CD14-positive monocyte (primary cell): ENCODE measurements at regions not wholly inside any gene's neighbourhood (a gene's known extent, or its start where the extent isn't known, plus 50 kb on each side); places are given as distances from the start of the nearest gene placed in this dataset.

Source experiments
- DNase-seq, 3 donors: peaks; one replicate each; pipeline ENCODE4 v3.0.0-alpha.2; 2011 to 2022
- H2AFZ ChIP-seq: 2 replicates; pipeline ENCODE4 v1.6.0; 2012; ENCODE audit warnings: mild to moderate bottlenecking, low read depth, low read length, inconsistent platforms; ENCODE audit not compliant: insufficient read depth, poor library complexity, severe bottlenecking
- H3K27ac ChIP-seq, 2 donors: 1 replicate in 1 of 2; 2 replicates in 1 of 2; pipeline ENCODE4 v1.5.1; 2012 to 2013; ENCODE audit warnings: low read length in 2 of 2, control low read depth in 1 of 2, inconsistent platforms in 1 of 2, low read depth in 1 of 2, mild to moderate bottlenecking in 1 of 2
- H3K27me3 ChIP-seq, 2 donors: one replicate each; pipeline versions ENCODE4 v1.6.0 to v1.6.1; 2011 to 2013; ENCODE audit warnings: low read length in 2 of 2; ENCODE audit not compliant: control insufficient read depth in 2 of 2, insufficient read depth in 2 of 2
- H3K36me3 ChIP-seq, 2 donors: replicated peaks in 1 of 2; 1 replicate in 1 of 2; 2 replicates in 1 of 2; pipeline versions ENCODE4 v1.5.1 to v1.6.1; 2012 to 2013; ENCODE audit warnings: low read length in 2 of 2, control low read depth in 1 of 2, inconsistent platforms in 1 of 2, mild to moderate bottlenecking in 1 of 2; ENCODE audit not compliant: insufficient read depth in 2 of 2, control insufficient read depth in 1 of 2
- H3K4me1 ChIP-seq, 2 donors: 1 replicate in 1 of 2; 2 replicates in 1 of 2; pipeline versions ENCODE4 v1.5.1 to v1.6.1; 2012 to 2013; ENCODE audit warnings: low read length in 2 of 2, control low read depth in 1 of 2, inconsistent platforms in 1 of 2, mild to moderate bottlenecking in 1 of 2, moderate library complexity in 1 of 2; ENCODE audit not compliant: insufficient read depth in 2 of 2, control insufficient read depth in 1 of 2
- H3K4me2 ChIP-seq: replicated peaks from 2 replicates; pipeline ENCODE3; 2012; ENCODE audit warnings: low read length, moderate library complexity, mild to moderate bottlenecking; ENCODE audit not compliant: poor library complexity, severe bottlenecking; ENCODE audit errors: extremely low read depth
- H3K4me3 ChIP-seq, 3 experiments: fragments of 200-600 bp in 1 of 3; sonication (generic) in 1 of 3; replicated peaks in 1 of 3; 1 replicate in 2 of 3; 2 replicates in 1 of 3; pipeline ENCODE4 v1.5.1; 2011 to 2013; ENCODE audit warnings: low read length in 3 of 3, mild to moderate bottlenecking in 3 of 3, control low read depth in 2 of 3, low read depth in 2 of 3, inconsistent platforms in 1 of 3, moderate library complexity in 1 of 3
- H3K79me2 ChIP-seq: 2 replicates; pipeline ENCODE4 v1.6.0; 2012; ENCODE audit warnings: mild to moderate bottlenecking, control low read depth, inconsistent platforms, low read length, moderate library complexity; ENCODE audit not compliant: insufficient read depth
- H3K9ac ChIP-seq: 2 replicates; pipeline ENCODE4 v1.6.0; 2017; ENCODE audit warnings: low read length, mild to moderate bottlenecking; ENCODE audit not compliant: insufficient read depth, poor library complexity, severe bottlenecking
- H3K9me3 ChIP-seq, 2 donors: replicated peaks in 1 of 2; 1 replicate in 1 of 2; 2 replicates in 1 of 2; pipeline versions ENCODE4 v1.5.1 to v1.6.1; 2012 to 2013; ENCODE audit warnings: low read length in 2 of 2, control low read depth in 1 of 2; ENCODE audit not compliant: control insufficient read depth in 1 of 2, insufficient read depth in 1 of 2
- H4K20me1 ChIP-seq: 2 replicates; pipeline ENCODE4 v1.6.0; 2012; ENCODE audit warnings: mild to moderate bottlenecking, low read length, control low read depth, moderate library complexity; ENCODE audit not compliant: insufficient read depth
- H3K27ac Mint-ChIP-seq, 7 donors: one replicate each; pipeline ENCODE4 v1.8.0; 2020; ENCODE audit warnings: mild to moderate bottlenecking in 7 of 7, mixed read lengths in 7 of 7, moderate library complexity in 6 of 7, inconsistent platforms in 2 of 7
- H3K27me3 Mint-ChIP-seq, 3 donors: one replicate each; pipeline ENCODE4 v1.8.0; 2021 to 2022; ENCODE audit warnings: low read depth in 3 of 3, mild to moderate bottlenecking in 3 of 3, mixed read lengths in 3 of 3, moderate library complexity in 3 of 3, inconsistent platforms in 1 of 3
- H3K36me3 Mint-ChIP-seq, 2 donors: one replicate each; pipeline ENCODE4 v1.8.0; 2020; ENCODE audit warnings: mixed read lengths in 2 of 2, inconsistent platforms in 1 of 2, mild to moderate bottlenecking in 1 of 2
- H3K4me1 Mint-ChIP-seq: one replicate; pipeline ENCODE4 v1.8.0; 2020; ENCODE audit warnings: mild to moderate bottlenecking, mixed read lengths
- H3K4me3 Mint-ChIP-seq, 2 donors: one replicate each; pipeline ENCODE4 v1.8.0; 2020; ENCODE audit warnings: mild to moderate bottlenecking in 2 of 2, mixed read lengths in 2 of 2, moderate library complexity in 1 of 2
- H3K9me3 Mint-ChIP-seq, 7 donors: one replicate each; pipeline ENCODE4 v1.8.0; 2020 to 2022; ENCODE audit warnings: mixed read lengths in 7 of 7, mild to moderate bottlenecking in 6 of 7, moderate library complexity in 6 of 7, inconsistent platforms in 2 of 7
- CTCF ChIP-seq: fragments of 200-600 bp; IDR thresholded peaks from one replicate; pipeline ENCODE4 v1.8.0; 2022; ENCODE audit warnings: antibody characterized with exemption, mild to moderate bottlenecking
- WGBS: methylation state at CpG from one replicate; pipeline ENCODE4 v1.1.5; 2013; ENCODE audit warnings: missing lambda C conversion rate; ENCODE audit not compliant: insufficient coverage; 5-methylcytosine and 5-hydroxymethylcytosine counted together
- intact Hi-C, 2 donors: fragments of 100-400 bp; cut with micrococcal nuclease; formaldehyde crosslinking; loops; one replicate each; pipeline versions ENCODE4 v1.15.0 to v1.15.1; 2023

DNA sequence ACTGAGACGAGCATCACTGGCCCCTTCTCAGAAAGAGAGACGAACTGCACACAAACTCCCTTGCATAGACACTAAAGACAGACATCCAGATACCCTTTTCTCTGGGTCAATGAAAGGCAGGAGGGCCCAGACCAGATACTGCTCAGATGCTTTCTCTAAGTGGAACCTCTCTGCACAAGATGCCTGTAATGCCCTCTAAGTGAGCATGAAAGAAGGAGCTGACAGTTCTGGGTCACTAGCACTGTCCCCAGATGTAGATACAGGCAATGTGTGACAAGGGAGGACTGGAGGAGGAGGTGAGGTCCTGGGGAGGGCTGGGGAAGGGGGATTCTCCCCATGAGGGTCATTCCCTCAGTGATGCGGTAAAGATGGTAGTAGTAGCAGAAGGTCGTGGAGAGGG, 501.0 kb upstream of the CDH11 start:
- no peak overlapping the region for H3K4me2 ChIP-seq
- 100% methylated on average over 2 of the region's 4 CpGs for WGBS
- Mint-ChIP-seq H3K36me3 (no peaks in the 10 kb centered on the region), H3K27me3 (peaks cover 0 to 7% (median 2%) of the 10 kb centered on the region in 3 donors), H3K9me3 (peaks cover 0 to 2% (median 0%) of the 10 kb centered on the region in 7 donors), H3K27ac (no peak overlapping the region), H3K4me3 (no peak overlapping the region), H3K4me1 (peaks cover 2% of the 10 kb centered on the region)
- H3K79me2 ChIP-seq, result no peaks in the 10 kb centered on the region
- no peak overlapping the region for H3K9ac ChIP-seq
- H3K36me3 ChIP-seq, result no peaks in the 10 kb centered on the region
- no peak for TF ChIP-seq CTCF
- H3K4me1 ChIP-seq, result no peaks in the 10 kb centered on the region
- no peaks in the 10 kb centered on the region for H4K20me1 ChIP-seq
- H3K4me3 ChIP-seq, result no peak overlapping the region
- no peak for DNase-seq
- intact Hi-C loops, result no loop called here
- H2AFZ ChIP-seq, result no peak overlapping the region
- no peak overlapping the region for H3K27ac ChIP-seq
- H3K27me3 ChIP-seq, result peaks cover 0 to 2% of the 10 kb centered on the region in 2 donors
- H3K9me3 ChIP-seq, result no peaks in the 10 kb centered on the region

DNA sequence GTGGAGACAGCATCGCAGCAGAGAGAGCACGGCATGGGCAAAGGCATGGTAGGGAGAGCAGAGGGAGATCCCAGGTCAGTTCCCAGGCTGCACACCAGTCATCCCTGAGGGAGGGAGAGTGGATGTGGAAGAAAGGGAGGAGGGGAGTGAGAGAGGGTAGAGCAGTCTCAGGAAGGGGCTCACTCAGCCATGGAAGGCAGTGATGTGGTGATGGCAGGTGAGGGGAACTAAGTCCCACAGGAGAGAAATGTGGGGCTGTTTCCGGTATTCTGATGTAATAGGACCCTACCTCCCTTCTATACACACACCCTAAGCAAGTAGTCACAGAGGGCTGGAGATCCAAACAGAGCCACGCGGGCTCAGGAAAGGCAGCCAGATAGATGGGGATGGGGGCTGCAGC, 500.3 kb upstream of the CDH11 start:
- no peaks in the 10 kb centered on the region for H3K79me2 ChIP-seq
- H3K4me3 ChIP-seq, result no peak overlapping the region
- Mint-ChIP-seq H3K9me3 (peaks cover 0 to under 1% (median 0%) of the 10 kb centered on the region in 7 donors), H3K4me1 (peaks cover 2% of the 10 kb centered on the region), H3K36me3 (no peaks in the 10 kb centered on the region), H3K27me3 (peaks cover 1 to 9% (median 2%) of the 10 kb centered on the region in 3 donors), H3K4me3 (no peak overlapping the region), H3K27ac (no peak overlapping the region)
- H3K9ac ChIP-seq, result no peak overlapping the region
- H3K4me1 ChIP-seq, result no peaks in the 10 kb centered on the region
- H3K36me3 ChIP-seq, result no peaks in the 10 kb centered on the region
- no peak for TF ChIP-seq CTCF
- 91% methylated on average over 2 of the region's 5 CpGs for WGBS
- intact Hi-C loops, result no loop called here
- no peak for DNase-seq
- no peaks in the 10 kb centered on the region for H4K20me1 ChIP-seq
- H2AFZ ChIP-seq, result no peak overlapping the region
- no peak overlapping the region for H3K27ac ChIP-seq
- H3K27me3 ChIP-seq, result peaks cover 0 to 2% of the 10 kb centered on the region in 2 donors
- no peak overlapping the region for H3K4me2 ChIP-seq
- H3K9me3 ChIP-seq, result no peaks in the 10 kb centered on the region
